ENCODE measurements at regions not wholly inside any gene's neighbourhood (a gene's known extent, or its start where the extent isn't known, plus 50 kb on each side); places are given as distances from the start of the nearest gene placed in this dataset.

- H3K27me3 Mint-ChIP-seq (ENCODE audit: low read depth): no peaks in the 10 kb centered on the region
- H3K4me3 Mint-ChIP-seq: no peak overlapping the region
- no peaks in the 10 kb centered on the region for H3K4me1 Mint-ChIP-seq
- peak; percentile 77 for TF ChIP-seq CTCF (conservative IDR thresholded peaks at IDR 0.05)
- H3K9me3 Mint-ChIP-seq: peaks cover 4% of the 10 kb centered on the region
- peak; percentile 60 for DNase-seq (ENCODE audit: low read depth, low spot score)
- H3K27ac Mint-ChIP-seq (ENCODE audit: unreplicated experiment): no peak overlapping the region
- no peaks in the 10 kb centered on the region for H3K36me3 Mint-ChIP-seq (ENCODE audit: low read depth)
These were observed 201.3 kb downstream of the RBM46 start for GRCh38 chr4:154982187-154983047.

GRCh38 chr4:154983714-154984113 lies 202.6 kb downstream of the RBM46 start:
- Mint-ChIP-seq H3K36me3 (ENCODE audit: low read depth) (no peaks in the 10 kb centered on the region), H3K27me3 (ENCODE audit: low read depth) (no peaks in the 10 kb centered on the region), H3K4me1 (no peaks in the 10 kb centered on the region), H3K27ac (ENCODE audit: unreplicated experiment) (no peak overlapping the region), H3K9me3 (peaks cover 4% of the 10 kb centered on the region), H3K4me3 (no peak overlapping the region)
- no peak for DNase-seq (ENCODE audit: low read depth, low spot score)
- TF ChIP-seq CTCF (conservative IDR thresholded peaks at IDR 0.05): no peak

- no peak for DNase-seq (ENCODE audit: low read depth, low spot score)
- Mint-ChIP-seq H3K27ac (ENCODE audit: unreplicated experiment) (no peak overlapping the region), H3K9me3 (peaks cover 4% of the 10 kb centered on the region), H3K4me3 (no peak overlapping the region), H3K36me3 (ENCODE audit: low read depth) (no peaks in the 10 kb centered on the region), H3K27me3 (ENCODE audit: low read depth) (no peaks in the 10 kb centered on the region), H3K4me1 (no peaks in the 10 kb centered on the region)
- TF ChIP-seq CTCF (conservative IDR thresholded peaks at IDR 0.05): no peak
These were observed 203.1 kb downstream of the RBM46 start for GRCh38 chr4:154984148-154984547.

GRCh38 chr4:154984616-154985015 lies 203.5 kb downstream of the RBM46 start:
- Mint-ChIP-seq H3K36me3 (ENCODE audit: low read depth) (no peaks in the 10 kb centered on the region), H3K4me1 (no peaks in the 10 kb centered on the region)
- no peak for TF ChIP-seq CTCF (conservative IDR thresholded peaks at IDR 0.05)

GRCh38 chr4:154985673-154986072 lies 204.6 kb downstream of the RBM46 start:
- TF ChIP-seq CTCF (conservative IDR thresholded peaks at IDR 0.05): no peak
- Mint-ChIP-seq H3K36me3 (ENCODE audit: low read depth) (no peaks in the 10 kb centered on the region), H3K27ac (ENCODE audit: unreplicated experiment) (no peak overlapping the region), H3K27me3 (ENCODE audit: low read depth) (no peaks in the 10 kb centered on the region), H3K4me3 (no peak overlapping the region), H3K9me3 (no peaks in the 10 kb centered on the region), H3K4me1 (no peaks in the 10 kb centered on the region)
- DNase-seq (ENCODE audit: low read depth, low spot score): no peak

More at GRCh38 chr4:154984616-154985015, 203.5 kb downstream of the RBM46 start:
- Mint-ChIP-seq H3K4me3 (no peak overlapping the region), H3K9me3 (peaks cover 4% of the 10 kb centered on the region), H3K27me3 (ENCODE audit: low read depth) (no peaks in the 10 kb centered on the region), H3K27ac (ENCODE audit: unreplicated experiment) (no peak overlapping the region)
- DNase-seq (ENCODE audit: low read depth, low spot score): no peak
